K562 (cell line): ENCODE measurements at regions not wholly inside any gene's neighbourhood (a gene's known extent, or its start where the extent isn't known, plus 50 kb on each side); places are given as distances from the start of the nearest gene placed in this dataset.

Experiments
- ATAC-seq: fragments of 200-7000 bp; cut with Tn5 transposase; 3 replicates; pipeline ENCODE4 v1.9.1; 2020; ENCODE audit warnings: moderate library complexity
- BruUV-seq: library from RNA; stranded (reverse); fragments of 400-500 nt; replicated peaks from 2 replicates; lab custom pipeline; 2021; lab: Mats Ljungman, UMichigan
- CTCF ChIA-PET: fragments of 300-600 bp; formaldehyde crosslinking; extraction: SDS; loops from one replicate; lab custom pipeline; 2021; ENCODE audit warnings: low intra/inter-chr PET ratio; lab: Yijun Ruan, JAX
- POLR2A ChIA-PET: fragments of 300-600, 350-650 bp; sonication (Branson Sonifier 250); formaldehyde crosslinking; extraction: SDS; loops from one replicate; lab custom pipeline; 2021; ENCODE audit warnings: antibody characterized with exemption, inconsistent platforms; lab: Yijun Ruan, JAX
- DNase-seq, 4 experiments: peaks; one replicate each; pipeline versions ENCODE4 v3.0.0 to v3.0.0-alpha.2; 2011 to 2018; ENCODE audit warnings: low spot score in 3 of 4, mixed read lengths in 3 of 4; ENCODE audit errors: extremely low read depth in 1 of 4
- FAIRE-seq: peaks from 2 replicates; lab custom pipeline; 2011; peaks lifted over from hg19 to GRCh38; lab: Jason Lieb, UNC
- H2AFZ ChIP-seq: 2 replicates; pipeline ENCODE4 v1.6.0; 2011; ENCODE audit warnings: low read depth, low read length, control low read depth, inconsistent platforms
- H3K27ac ChIP-seq: fragments of 200-600 bp; 3 replicates; pipeline ENCODE4 v1.8.0; 2011; ENCODE audit warnings: low read depth, mild to moderate bottlenecking, control low read depth, inconsistent platforms, low read length, moderate library complexity, mixed read lengths; ENCODE audit errors: extremely low read depth
- H3K27me3 ChIP-seq, 2 experiments: fragments of 300-600 bp in 1 of 2; 2 replicates in 1 of 2; 3 replicates in 1 of 2; pipeline versions ENCODE4 v1.6.0 to v1.8.0; 2011; ENCODE audit warnings: inconsistent platforms in 2 of 2, low read length in 2 of 2, mild to moderate bottlenecking in 1 of 2, mixed read lengths in 1 of 2, moderate library complexity in 1 of 2; ENCODE audit not compliant: control insufficient read depth in 2 of 2, insufficient read depth in 2 of 2
- H3K36me3 ChIP-seq: fragments of 300-600 bp; 3 replicates; pipeline ENCODE4 v1.8.0; 2011; ENCODE audit warnings: mild to moderate bottlenecking, low read length, inconsistent platforms; ENCODE audit not compliant: control insufficient read depth, insufficient read depth
- H3K4me1 ChIP-seq, 2 experiments: fragments of 200-600 bp in 1 of 2; replicated peaks in 1 of 2; 2 replicates in 1 of 2; 3 replicates in 1 of 2; pipeline versions ENCODE4 v1.5.1 to v1.8.0; 2011; ENCODE audit warnings: inconsistent platforms in 2 of 2, low read length in 2 of 2, mild to moderate bottlenecking in 1 of 2, mixed read lengths in 1 of 2, moderate library complexity in 1 of 2; ENCODE audit not compliant: control insufficient read depth in 2 of 2, insufficient read depth in 2 of 2
- H3K4me2 ChIP-seq: 2 replicates; pipeline ENCODE4 v1.6.1; 2011; ENCODE audit warnings: low read length, control low read depth, inconsistent platforms, mixed read lengths; ENCODE audit not compliant: insufficient read depth
- H3K4me3 ChIP-seq: fragments of 200-600 bp; sonication (generic), shearing (Covaris generic); 2 replicates; pipeline ENCODE4 v1.5.1; 2016; ENCODE audit warnings: control low read depth, inconsistent platforms
- H3K79me2 ChIP-seq: fragments of 200-600 bp; 3 replicates; pipeline ENCODE4 v1.8.0; 2011; ENCODE audit warnings: low read length, inconsistent platforms; ENCODE audit not compliant: control insufficient read depth, insufficient read depth
- H3K9ac ChIP-seq, 2 experiments: 2 replicates each; pipeline versions ENCODE4 v1.6.0 to v1.6.1; 2011; ENCODE audit warnings: low read depth in 2 of 2, low read length in 2 of 2, control low read depth in 1 of 2, inconsistent platforms in 1 of 2, mild to moderate bottlenecking in 1 of 2, mixed read lengths in 1 of 2; ENCODE audit not compliant: insufficient read depth in 1 of 2
- H3K9me1 ChIP-seq: one replicate; pipeline ENCODE4 v1.6.0; 2011; ENCODE audit warnings: inconsistent platforms, mild to moderate bottlenecking, low read length, moderate library complexity; ENCODE audit not compliant: control insufficient read depth, insufficient read depth
- H3K9me3 ChIP-seq: replicated peaks from 2 replicates; pipeline ENCODE4 v1.5.1; 2011; ENCODE audit warnings: low read depth, low read length, inconsistent platforms; ENCODE audit not compliant: control insufficient read depth, insufficient read depth
- H4K20me1 ChIP-seq: replicated peaks from 2 replicates; pipeline ENCODE4 v1.6.1; 2011; ENCODE audit warnings: low read length, inconsistent platforms, mixed read lengths; ENCODE audit not compliant: control insufficient read depth, insufficient read depth
- CAMTA2 ChIP-seq: fragments of 250-450 bp; sonication (Bioruptor Pico); conservative IDR thresholded peaks from 2 replicates; pipeline ENCODE4 v1.5.1; 2022
- ETV6 ChIP-seq, 3 experiments: fragments of 150-350 bp in 1 of 3; sonication (generic) in 1 of 3; formaldehyde crosslinking in 1 of 3; IDR thresholded peaks; 2 replicates each; pipeline versions ENCODE4 v1.6.1 to v1.8.0; 2014 to 2022; ENCODE audit warnings: borderline replicate concordance in 2 of 3, low read depth in 2 of 3, antibody characterized with exemption in 1 of 3, low read length in 1 of 3, mild to moderate bottlenecking in 1 of 3, missing genetic modification reagents in 1 of 3
- GABPB2 ChIP-seq: fragments of 250-450 bp; sonication (Bioruptor Pico); conservative IDR thresholded peaks from 2 replicates; pipeline ENCODE4 v1.5.1; 2021; ENCODE audit warnings: mild to moderate bottlenecking
- HMG20A ChIP-seq: fragments of 450-650 bp; formaldehyde crosslinking; conservative IDR thresholded peaks from 2 replicates; pipeline ENCODE4 v1.4.0; 2020; ENCODE audit warnings: mild to moderate bottlenecking, mixed read lengths
- HMG20B ChIP-seq: fragments of 250-450 bp; sonication (Bioruptor Pico); IDR thresholded peaks from 2 replicates; pipeline ENCODE4 v1.5.0; 2021; ENCODE audit warnings: mild to moderate bottlenecking
- KDM5B ChIP-seq: fragments of 200-600 bp; sonication (generic); IDR thresholded peaks from 2 replicates; pipeline ENCODE4 v1.6.1; 2012; ENCODE audit warnings: low read depth, mild to moderate bottlenecking, moderate library complexity, low read length, control low read depth, inconsistent platforms; ENCODE audit not compliant: insufficient replicate concordance
- MEF2A ChIP-seq: IDR thresholded peaks from 2 replicates; pipeline ENCODE4 v1.6.1; 2011; ENCODE audit warnings: low read depth, mild to moderate bottlenecking, low read length, moderate library complexity; ENCODE audit not compliant: control insufficient read depth
- MIER1 ChIP-seq: fragments of 450-650 bp; IDR thresholded peaks from 2 replicates; pipeline ENCODE4 v1.6.1; 2016; ENCODE audit warnings: antibody characterized with exemption, mild to moderate bottlenecking, low read depth
- NUFIP1 ChIP-seq: fragments of 450-650 bp; IDR thresholded peaks from 2 replicates; pipeline ENCODE4 v1.6.1; 2018; ENCODE audit not compliant: partially characterized antibody
- SP1 ChIP-seq: sonication (generic); formaldehyde crosslinking; IDR thresholded peaks from 2 replicates; pipeline ENCODE4 v1.8.1; 2022; ENCODE audit warnings: mild to moderate bottlenecking, missing genetic modification reagents
- WGBS: fragments of 100-300 bp; shearing (Covaris generic); methylation state at CpG from one replicate; pipeline ENCODE4 v1.1.6; 2016; ENCODE audit warnings: low coverage, mixed read lengths; ENCODE audit not compliant: insufficient coverage; ENCODE audit errors: missing lambda C conversion rate; 5-methylcytosine and 5-hydroxymethylcytosine counted together
- in situ Hi-C: fragments of 300-500 bp; cut with MboI; formaldehyde crosslinking; loops from 4 replicates; pipeline ENCODE4 v1.15.0; 2018; ENCODE audit warnings: inconsistent platforms, mixed read lengths
- intact Hi-C: fragments of 100-400 bp; cut with micrococcal nuclease; formaldehyde crosslinking; loops from 2 replicates; pipeline ENCODE4 v1.14.2; 2022
- TF ChIP-seq, protein P1 (sequence below): fragments of 200-800 bp; sonication (Bioruptor generic); IDR thresholded peaks from 2 replicates; pipeline ENCODE4 v1.6.1; 2017; ENCODE audit warnings: missing genetic modification characterization, missing compliant biosample characterization
- TF ChIP-seq, protein P2 (sequence below): fragments of 250-450 bp; sonication (Bioruptor Pico); IDR thresholded peaks from 2 replicates; pipeline ENCODE4 v1.4.0; 2020; ENCODE audit warnings: mild to moderate bottlenecking, moderate library complexity

DNA sequence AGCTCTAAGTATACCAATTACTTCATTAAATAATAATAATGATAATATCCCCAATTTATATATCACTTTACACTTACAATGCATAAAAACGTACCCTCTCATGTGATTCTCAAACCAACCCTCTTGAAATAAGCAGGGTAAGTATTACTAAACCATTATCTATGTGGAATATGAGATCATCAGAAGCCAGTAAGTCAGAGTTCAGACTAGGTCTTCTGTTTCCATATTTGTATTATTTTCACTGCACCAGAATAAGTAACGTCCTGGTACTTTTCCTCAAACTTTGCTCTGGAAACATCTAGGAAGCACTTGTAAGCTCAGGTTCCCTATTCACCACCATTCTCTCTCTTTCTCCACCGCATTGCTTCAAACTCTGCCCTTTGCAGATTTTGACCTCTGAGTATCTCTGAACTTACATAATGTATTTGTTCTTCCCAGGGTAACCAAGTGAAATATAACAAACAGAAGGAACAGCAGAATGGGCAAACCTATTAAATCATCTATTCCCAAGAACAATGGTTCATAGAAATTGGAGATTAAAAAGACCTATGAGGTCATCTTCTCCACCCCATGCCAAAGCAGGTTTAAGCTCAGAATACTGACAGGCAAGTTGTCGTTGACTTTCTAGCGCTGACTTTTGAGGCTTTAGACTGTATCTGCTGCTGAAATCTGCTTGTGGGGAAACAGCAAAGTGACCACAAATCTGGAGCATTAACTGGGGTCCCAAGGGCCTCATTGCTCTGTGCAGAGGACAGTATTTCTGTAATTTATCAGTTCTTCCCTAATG, 161.3 kb upstream of the FAR2 start:
- Histone ChIP-seq H3K4me1 (no peaks in the 10 kb centered on the region), H3K4me2 (no peak overlapping the region), H2AFZ (no peak overlapping the region), H3K9ac (no peak overlapping the region), H4K20me1 (no peaks in the 10 kb centered on the region), H3K9me1 (no peaks in the 10 kb centered on the region), H3K27me3 (no peaks in the 10 kb centered on the region), H3K79me2 (no peaks in the 10 kb centered on the region), H3K9me3 (no peaks in the 10 kb centered on the region), H3K36me3 (no peaks in the 10 kb centered on the region), H3K27ac (no peak overlapping the region), H3K4me3 (no peak overlapping the region)
- ATAC-seq, result no peak
- FAIRE-seq, result no peak
- no TSS peak for BruUV-seq
- 0% methylated on average over 5 of the region's 5 CpGs for WGBS
- ChIA-PET CTCF (interaction anchor here (0.5 kb wide), 1 partner anchor 1376 kb away, joined by 3 read pairs; no protein-coding TSS in a partner anchor), POLR2A (no interaction called here)
- TF ChIP-seq NUFIP1 (no peak), MEF2A (no peak), SP1 (no peak), GABPB2 (CRISPR knock-in tag) (no peak), HMG20A (CRISPR knock-in tag) (no peak), HMG20B (CRISPR knock-in tag) (no peak), MIER1 (no peak), CAMTA2 (CRISPR knock-in tag) (no peak), ETV6 (IDR thresholded peaks at IDR 0.05; ENCODE audit: borderline replicate concordance in 1 of 2, low read depth in 2 of 2, low read length in 1 of 2) (no peak), ETV6 (CRISPR knock-in tag; IDR thresholded peaks at IDR 0.05; ENCODE audit: borderline replicate concordance) (no peak), KDM5B (no peak)
- TF ChIP-seq, protein P1, sequence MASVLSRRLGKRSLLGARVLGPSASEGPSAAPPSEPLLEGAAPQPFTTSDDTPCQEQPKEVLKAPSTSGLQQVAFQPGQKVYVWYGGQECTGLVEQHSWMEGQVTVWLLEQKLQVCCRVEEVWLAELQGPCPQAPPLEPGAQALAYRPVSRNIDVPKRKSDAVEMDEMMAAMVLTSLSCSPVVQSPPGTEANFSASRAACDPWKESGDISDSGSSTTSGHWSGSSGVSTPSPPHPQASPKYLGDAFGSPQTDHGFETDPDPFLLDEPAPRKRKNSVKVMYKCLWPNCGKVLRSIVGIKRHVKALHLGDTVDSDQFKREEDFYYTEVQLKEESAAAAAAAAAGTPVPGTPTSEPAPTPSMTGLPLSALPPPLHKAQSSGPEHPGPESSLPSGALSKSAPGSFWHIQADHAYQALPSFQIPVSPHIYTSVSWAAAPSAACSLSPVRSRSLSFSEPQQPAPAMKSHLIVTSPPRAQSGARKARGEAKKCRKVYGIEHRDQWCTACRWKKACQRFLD (CRISPR knock-in tag), result no peak
- TF ChIP-seq, protein P2, sequence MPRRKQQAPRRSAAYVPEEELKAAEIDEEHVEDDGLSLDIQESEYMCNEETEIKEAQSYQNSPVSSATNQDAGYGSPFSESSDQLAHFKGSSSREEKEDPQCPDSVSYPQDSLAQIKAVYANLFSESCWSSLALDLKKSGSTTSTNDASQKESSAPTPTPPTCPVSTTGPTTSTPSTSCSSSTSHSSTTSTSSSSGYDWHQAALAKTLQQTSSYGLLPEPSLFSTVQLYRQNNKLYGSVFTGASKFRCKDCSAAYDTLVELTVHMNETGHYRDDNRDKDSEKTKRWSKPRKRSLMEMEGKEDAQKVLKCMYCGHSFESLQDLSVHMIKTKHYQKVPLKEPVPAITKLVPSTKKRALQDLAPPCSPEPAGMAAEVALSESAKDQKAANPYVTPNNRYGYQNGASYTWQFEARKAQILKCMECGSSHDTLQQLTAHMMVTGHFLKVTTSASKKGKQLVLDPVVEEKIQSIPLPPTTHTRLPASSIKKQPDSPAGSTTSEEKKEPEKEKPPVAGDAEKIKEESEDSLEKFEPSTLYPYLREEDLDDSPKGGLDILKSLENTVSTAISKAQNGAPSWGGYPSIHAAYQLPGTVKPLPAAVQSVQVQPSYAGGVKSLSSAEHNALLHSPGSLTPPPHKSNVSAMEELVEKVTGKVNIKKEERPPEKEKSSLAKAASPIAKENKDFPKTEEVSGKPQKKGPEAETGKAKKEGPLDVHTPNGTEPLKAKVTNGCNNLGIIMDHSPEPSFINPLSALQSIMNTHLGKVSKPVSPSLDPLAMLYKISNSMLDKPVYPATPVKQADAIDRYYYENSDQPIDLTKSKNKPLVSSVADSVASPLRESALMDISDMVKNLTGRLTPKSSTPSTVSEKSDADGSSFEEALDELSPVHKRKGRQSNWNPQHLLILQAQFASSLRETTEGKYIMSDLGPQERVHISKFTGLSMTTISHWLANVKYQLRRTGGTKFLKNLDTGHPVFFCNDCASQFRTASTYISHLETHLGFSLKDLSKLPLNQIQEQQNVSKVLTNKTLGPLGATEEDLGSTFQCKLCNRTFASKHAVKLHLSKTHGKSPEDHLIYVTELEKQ, result no peak
- in situ Hi-C loops, result no loop called here
- DNase-seq, result no peak
- intact Hi-C loops, result no loop called here
